Neuronal stem cell (in vitro differentiated cells): ENCODE measurements at regions not wholly inside any gene's neighbourhood (a gene's known extent, or its start where the extent isn't known, plus 50 kb on each side); places are given as distances from the start of the nearest gene placed in this dataset.

Experiments
- DNase-seq: peaks from one replicate; pipeline ENCODE4 v3.0.0-alpha.2; 2013; ENCODE audit warnings: low spot score
- H2AFZ ChIP-seq: one replicate; pipeline ENCODE4 v1.6.1; 2013; ENCODE audit warnings: mild to moderate bottlenecking, low read length, inconsistent platforms
- H2AK5ac ChIP-seq: 2 replicates; pipeline ENCODE4 v1.6.1; 2013; ENCODE audit warnings: low read depth, mild to moderate bottlenecking, inconsistent platforms, low read length, moderate library complexity, mixed read lengths
- H2BK120ac ChIP-seq: 2 replicates; pipeline ENCODE4 v1.6.1; 2013; ENCODE audit warnings: low read depth, mild to moderate bottlenecking, inconsistent platforms, low read length, moderate library complexity, mixed read lengths
- H2BK12ac ChIP-seq: one replicate; pipeline ENCODE4 v1.6.1; 2013; ENCODE audit warnings: low read length, inconsistent platforms
- H2BK15ac ChIP-seq: 2 replicates; pipeline ENCODE4 v1.6.1; 2013; ENCODE audit warnings: mild to moderate bottlenecking, low read length, inconsistent platforms, mixed read lengths
- H2BK5ac ChIP-seq: one replicate; pipeline ENCODE4 v1.6.1; 2013; ENCODE audit warnings: inconsistent platforms, mild to moderate bottlenecking, low read length, moderate library complexity
- H3K14ac ChIP-seq: one replicate; pipeline ENCODE4 v1.6.1; 2013; ENCODE audit warnings: low read length, inconsistent platforms
- H3K18ac ChIP-seq: 2 replicates; pipeline ENCODE4 v1.6.1; 2013; ENCODE audit warnings: low read length, inconsistent platforms
- H3K23ac ChIP-seq: 2 replicates; pipeline ENCODE4 v1.6.1; 2013; ENCODE audit warnings: low read depth, mild to moderate bottlenecking, mixed read lengths, low read length, inconsistent platforms; ENCODE audit not compliant: poor library complexity
- H3K27ac ChIP-seq: replicated peaks from 3 replicates; pipeline ENCODE4 v1.5.1; 2013; ENCODE audit warnings: low read length, inconsistent platforms
- H3K27me3 ChIP-seq, 3 experiments: 2 replicates each; pipeline ENCODE4 v1.6.1; 2013; ENCODE audit warnings: low read length in 3 of 3, mild to moderate bottlenecking in 2 of 3, inconsistent platforms in 1 of 3, low read depth in 1 of 3, mixed read lengths in 1 of 3, moderate library complexity in 1 of 3; ENCODE audit not compliant: control insufficient read depth in 3 of 3, insufficient read depth in 3 of 3
- H3K36me3 ChIP-seq, 2 donors: replicated peaks in 1 of 2; 2 replicates each; pipeline ENCODE4 v1.6.1; 2013; ENCODE audit warnings: low read length in 2 of 2; ENCODE audit not compliant: control insufficient read depth in 2 of 2, insufficient read depth in 2 of 2
- H3K4ac ChIP-seq: 2 replicates; pipeline ENCODE4 v1.6.1; 2013; ENCODE audit warnings: inconsistent platforms, mild to moderate bottlenecking, low read length, moderate library complexity
- H3K4me1 ChIP-seq, 2 donors: 1 replicate in 1 of 2; 2 replicates in 1 of 2; pipeline ENCODE4 v1.6.1; 2013; ENCODE audit warnings: low read length in 2 of 2, low read depth in 1 of 2; ENCODE audit not compliant: control insufficient read depth in 2 of 2, insufficient read depth in 1 of 2
- H3K4me2 ChIP-seq: one replicate; pipeline ENCODE4 v1.6.1; 2013; ENCODE audit warnings: mild to moderate bottlenecking, low read length, inconsistent platforms; ENCODE audit not compliant: insufficient read depth, poor library complexity, severe bottlenecking
- H3K4me3 ChIP-seq, 2 donors: 2 replicates each; pipeline ENCODE4 v1.5.1; 2013; ENCODE audit warnings: low read length in 2 of 2, mild to moderate bottlenecking in 2 of 2, inconsistent platforms in 1 of 2, moderate library complexity in 1 of 2
- H3K79me1 ChIP-seq: one replicate; pipeline ENCODE4 v1.6.1; 2013; ENCODE audit warnings: low read depth, mild to moderate bottlenecking, inconsistent platforms, low read length, moderate library complexity
- H3K9ac ChIP-seq: one replicate; pipeline ENCODE4 v1.6.1; 2013; ENCODE audit warnings: mild to moderate bottlenecking, low read depth, low read length, inconsistent platforms; ENCODE audit not compliant: poor library complexity
- H3K9me3 ChIP-seq, 2 donors: replicated peaks in 1 of 2; 2 replicates each; pipeline versions ENCODE3 to v1.6.1; 2013; ENCODE audit warnings: low read length in 2 of 2, mild to moderate bottlenecking in 2 of 2, inconsistent platforms in 1 of 2, low read depth in 1 of 2, mixed read lengths in 1 of 2, moderate library complexity in 1 of 2; ENCODE audit not compliant: control insufficient read depth in 2 of 2, insufficient read depth in 1 of 2
- H4K8ac ChIP-seq: one replicate; pipeline ENCODE4 v1.6.1; 2013; ENCODE audit warnings: low read depth, mild to moderate bottlenecking, inconsistent platforms, low read length, moderate library complexity
- H4K91ac ChIP-seq: one replicate; pipeline ENCODE4 v1.6.1; 2013; ENCODE audit warnings: low read length, low read depth, mild to moderate bottlenecking, inconsistent platforms; ENCODE audit not compliant: poor library complexity
- WGBS, 2 donors: extraction: QIAGEN DNeasy Blood & Tissue Kit; methylation state at CpG; one replicate each; pipeline ENCODE4 v1.1.7; 2013; ENCODE audit warnings: missing lambda C conversion rate in 2 of 2, mixed read lengths in 1 of 2; ENCODE audit not compliant: insufficient read length in 2 of 2, insufficient replicate concordance in 1 of 2; ENCODE audit errors: extremely low coverage in 2 of 2; 5-methylcytosine and 5-hydroxymethylcytosine counted together

DNA sequence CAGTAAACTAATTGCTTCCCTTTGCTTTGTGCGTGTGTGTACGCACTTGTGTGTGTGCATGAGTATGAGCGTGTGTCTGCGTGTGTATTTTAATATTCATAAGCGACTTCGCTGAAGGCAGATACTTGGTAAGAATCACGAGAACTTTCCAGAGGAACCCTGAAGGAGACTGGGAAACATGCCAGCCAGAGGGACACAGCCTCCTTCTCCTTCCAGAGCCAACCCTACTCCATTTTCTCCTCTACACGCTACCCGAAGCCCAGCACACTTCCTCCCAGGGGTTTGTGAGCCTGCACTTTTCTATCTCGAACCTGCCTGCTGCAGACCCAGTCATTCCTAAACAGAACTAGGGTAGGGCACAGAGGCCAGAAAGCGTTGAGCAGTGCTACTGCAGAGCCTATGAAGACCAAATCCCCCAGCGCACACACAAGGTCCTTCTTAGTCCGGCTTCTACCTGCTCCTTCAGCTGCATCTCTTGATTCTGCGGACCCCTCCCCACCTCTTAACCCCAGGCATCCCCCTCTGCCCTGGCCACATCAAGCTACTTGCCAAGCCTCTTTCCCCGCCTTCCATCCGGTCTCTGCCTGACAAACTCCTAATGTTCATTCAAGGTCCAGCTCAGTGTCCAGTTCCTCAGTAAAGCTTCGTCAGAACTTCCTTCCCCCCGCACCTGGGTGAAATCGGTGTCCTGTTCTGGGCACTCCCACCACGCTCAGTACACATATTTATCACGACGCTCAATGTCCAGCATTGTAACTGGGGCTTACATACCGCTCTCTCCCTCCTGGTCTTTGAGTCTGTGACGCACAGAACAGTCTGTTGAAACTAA lies 191.8 kb downstream of the FAM43A start:
- no peaks in the 10 kb centered on the region for H3K9me3 ChIP-seq
- no peak for DNase-seq
- no peak overlapping the region for H3K18ac ChIP-seq
- H3K4me1 ChIP-seq, result peaks cover under 1% of the 10 kb centered on the region in 2 donors
- H3K79me1 ChIP-seq, result no peaks in the 10 kb centered on the region
- no peak overlapping the region for H3K4me2 ChIP-seq
- H3K4ac ChIP-seq, result no peak overlapping the region
- no peak overlapping the region for H3K9ac ChIP-seq
- H3K27ac ChIP-seq, result no peak overlapping the region
- H3K14ac ChIP-seq, result no peak overlapping the region
- WGBS, 2 donors, result no CpG with 5 or more reads among the region's 24 CpGs
- H3K36me3 ChIP-seq, result no peaks in the 10 kb centered on the region
- H2AFZ ChIP-seq, result no peak overlapping the region
- H3K4me3 ChIP-seq, result no peak overlapping the region
- no peak overlapping the region for H2BK120ac ChIP-seq
- H3K23ac ChIP-seq, result no peak overlapping the region
- H2BK5ac ChIP-seq, result no peak overlapping the region
- no peak overlapping the region for H4K91ac ChIP-seq
- H3K27me3 ChIP-seq, result no peaks in the 10 kb centered on the region
- no peak overlapping the region for H2AK5ac ChIP-seq
- H2BK12ac ChIP-seq, result no peak overlapping the region
- no peak overlapping the region for H2BK15ac ChIP-seq
- no peak overlapping the region for H4K8ac ChIP-seq

DNA sequence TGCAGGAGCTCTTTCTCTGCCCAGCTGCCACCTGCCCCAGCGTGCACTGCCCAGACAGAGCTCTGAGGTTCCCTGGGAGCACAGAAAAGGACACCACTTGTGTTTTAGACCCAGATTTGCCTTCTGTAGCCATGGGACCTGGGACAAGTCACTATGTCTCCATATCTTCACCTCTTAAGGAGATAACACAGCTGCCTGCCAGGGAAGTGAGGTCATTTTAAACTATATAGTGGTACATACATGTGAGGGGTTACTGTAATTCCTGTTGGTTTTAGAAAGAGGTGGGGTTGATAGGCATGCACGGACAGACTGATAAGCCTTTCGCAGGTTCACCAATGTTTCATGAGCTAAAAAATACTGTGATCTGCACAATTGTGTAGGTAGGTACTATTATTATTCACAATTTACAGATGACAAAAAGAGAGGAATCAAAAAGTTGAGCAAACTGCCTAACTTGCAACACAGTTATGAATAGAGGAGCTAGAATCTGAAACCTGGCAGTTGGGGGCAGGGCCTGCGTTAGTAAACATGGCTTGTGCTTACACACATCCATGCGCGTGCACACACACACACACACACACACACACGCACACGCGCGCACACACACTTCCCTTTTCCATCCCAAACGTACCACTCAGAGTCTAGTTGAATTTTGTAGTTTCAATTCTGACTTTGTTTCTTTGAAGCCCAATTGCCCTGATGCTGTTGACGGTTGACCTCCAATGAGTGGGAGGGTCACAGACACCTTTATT lies 193.6 kb downstream of the FAM43A start:
- Histone ChIP-seq H3K4me2 (no peak overlapping the region), H3K36me3 (no peaks in the 10 kb centered on the region), H3K79me1 (no peaks in the 10 kb centered on the region), H2AFZ (no peak overlapping the region), H2BK120ac (no peak overlapping the region), H3K14ac (no peak overlapping the region), H2BK12ac (no peak overlapping the region), H3K23ac (no peak overlapping the region), H3K18ac (no peak overlapping the region), H2BK5ac (no peak overlapping the region), H3K9me3 (peaks cover 0 to 3% of the 10 kb centered on the region in 2 donors), H4K91ac (no peak overlapping the region), H3K4ac (no peak overlapping the region), H3K4me1 (no peaks in the 10 kb centered on the region), H2BK15ac (no peak overlapping the region), H2AK5ac (no peak overlapping the region), H3K9ac (no peak overlapping the region), H3K27me3 (no peaks in the 10 kb centered on the region), H3K27ac (no peak overlapping the region), H3K4me3 (no peak overlapping the region), H4K8ac (no peak overlapping the region)
- WGBS, 2 donors, result no CpG with 5 or more reads among the region's 12 CpGs
- no peak for DNase-seq

DNA sequence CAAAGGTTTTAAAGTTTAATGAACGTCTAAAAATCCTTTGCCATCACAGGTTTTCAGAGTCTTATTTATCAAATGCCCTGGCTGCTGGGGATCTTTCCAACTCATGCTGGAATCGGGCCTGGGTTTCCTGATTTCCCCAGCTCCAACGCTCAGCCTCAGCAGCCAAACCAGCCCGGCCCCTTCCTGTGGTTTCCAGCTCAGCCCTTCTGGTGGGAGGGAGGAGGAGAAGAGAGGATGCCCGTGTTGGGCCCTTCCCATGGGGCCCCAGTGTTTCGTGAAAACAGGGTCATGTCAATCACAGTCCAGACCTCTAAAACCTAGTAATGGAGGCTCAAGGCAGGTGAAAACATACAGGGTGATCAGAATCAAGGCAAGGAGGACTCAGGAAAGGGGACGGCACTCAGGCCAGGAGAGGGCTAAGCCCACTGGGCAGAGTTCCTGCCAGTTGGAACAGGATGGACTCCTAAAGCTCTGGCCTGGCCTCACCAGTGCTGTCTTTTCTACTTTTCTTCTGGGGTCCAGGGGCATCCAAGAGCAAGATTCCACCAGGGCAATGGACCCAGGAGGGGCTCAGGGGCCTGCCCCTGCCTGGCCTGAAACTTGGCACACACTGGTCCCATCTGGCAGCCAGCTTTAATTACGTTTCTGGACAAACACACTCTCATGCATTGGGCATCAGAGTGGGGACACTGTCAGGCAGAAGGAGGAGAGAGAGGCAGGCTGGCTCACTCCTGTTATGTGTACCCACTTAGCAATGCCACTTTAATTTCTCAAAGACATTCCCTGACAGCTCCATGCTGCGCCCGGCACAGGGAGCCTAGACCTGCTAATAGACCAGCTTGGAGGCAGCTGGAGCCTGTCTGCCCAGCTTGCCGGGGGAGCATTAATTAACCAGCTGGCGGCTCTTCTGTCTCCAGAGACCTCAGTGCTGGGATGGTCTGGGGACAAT lies 194.6 kb downstream of the FAM43A start:
- no peak overlapping the region for H3K4ac ChIP-seq
- H2AFZ ChIP-seq, result no peak overlapping the region
- no peaks in the 10 kb centered on the region for H3K4me1 ChIP-seq
- no peak overlapping the region for H3K4me3 ChIP-seq
- H3K27me3 ChIP-seq, result no peaks in the 10 kb centered on the region
- no peak overlapping the region for H3K27ac ChIP-seq
- no CpG with 5 or more reads among the region's 12 CpGs for WGBS, 2 donors
- no peak overlapping the region for H3K23ac ChIP-seq
- no peak overlapping the region for H3K4me2 ChIP-seq
- H3K14ac ChIP-seq, result no peak overlapping the region
- H3K18ac ChIP-seq, result no peak overlapping the region
- H3K9ac ChIP-seq, result no peak overlapping the region
- peaks cover 0 to 3% of the 10 kb centered on the region in 2 donors for H3K9me3 ChIP-seq
- H2BK5ac ChIP-seq, result no peak overlapping the region
- H2BK120ac ChIP-seq, result no peak overlapping the region
- H3K79me1 ChIP-seq, result no peaks in the 10 kb centered on the region
- DNase-seq, result no peak
- no peak overlapping the region for H4K91ac ChIP-seq
- H2BK12ac ChIP-seq, result no peak overlapping the region
- no peak overlapping the region for H2AK5ac ChIP-seq
- H4K8ac ChIP-seq, result no peak overlapping the region
- no peaks in the 10 kb centered on the region for H3K36me3 ChIP-seq
- H2BK15ac ChIP-seq, result no peak overlapping the region
